ENCODE measurements at regions not wholly inside any gene's neighbourhood (a gene's known extent, or its start where the extent isn't known, plus 50 kb on each side); places are given as distances from the start of the nearest gene placed in this dataset.

GRCh38 chr4:188466001-188466400 is 326.8 kb downstream of the TRIML1 start:
- no peak for TF ChIP-seq CTCF (IDR thresholded peaks at IDR 0.05; ENCODE audit: borderline replicate concordance, control extremely low read depth, extremely low read depth, insufficient read depth, missing control alignments)
- no peak for DNase-seq (ENCODE audit: low spot score)
- in situ Hi-C loops (cut with MboI; ENCODE audit: low sequenced_read_pairs, unreplicated experiment), result no loop called here

GRCh38 chr4:188484256-188484655 is 345.0 kb downstream of the TRIML1 start:
- TF ChIP-seq CTCF (IDR thresholded peaks at IDR 0.05; ENCODE audit: borderline replicate concordance, control extremely low read depth, extremely low read depth, insufficient read depth, missing control alignments), result no peak
- no peak for DNase-seq (ENCODE audit: low spot score)
- in situ Hi-C loops (cut with MboI; ENCODE audit: low sequenced_read_pairs, unreplicated experiment), result no loop called here

GRCh38 chr4:188485906-188486305 is 346.7 kb downstream of the TRIML1 start:
- DNase-seq (ENCODE audit: low spot score), result no peak
- in situ Hi-C loops (cut with MboI; ENCODE audit: low sequenced_read_pairs, unreplicated experiment), result no loop called here
- TF ChIP-seq CTCF (IDR thresholded peaks at IDR 0.05; ENCODE audit: borderline replicate concordance, control extremely low read depth, extremely low read depth, insufficient read depth, missing control alignments), result no peak

GRCh38 chr4:188492886-188493285 is 353.6 kb downstream of the TRIML1 start:
- no peak for TF ChIP-seq CTCF (IDR thresholded peaks at IDR 0.05; ENCODE audit: borderline replicate concordance, control extremely low read depth, extremely low read depth, insufficient read depth, missing control alignments)
- no peak for DNase-seq (ENCODE audit: low spot score)

GRCh38 chr4:188495169-188495568 is 355.9 kb downstream of the TRIML1 start:
- in situ Hi-C loops (cut with MboI; ENCODE audit: low sequenced_read_pairs, unreplicated experiment), result no loop called here

More at GRCh38 chr4:188492886-188493285, 353.6 kb downstream of the TRIML1 start:
- in situ Hi-C loops (cut with MboI; ENCODE audit: low sequenced_read_pairs, unreplicated experiment), result no loop called here

GRCh38 chr4:188511431-188511830 is 372.2 kb downstream of the TRIML1 start:
- no peak for DNase-seq (ENCODE audit: low spot score)
- no peak for TF ChIP-seq CTCF (IDR thresholded peaks at IDR 0.05; ENCODE audit: borderline replicate concordance, control extremely low read depth, extremely low read depth, insufficient read depth, missing control alignments)
- in situ Hi-C loops (cut with MboI; ENCODE audit: low sequenced_read_pairs, unreplicated experiment), result no loop called here

More at GRCh38 chr4:188495169-188495568, 355.9 kb downstream of the TRIML1 start:
- DNase-seq (ENCODE audit: low spot score), result no peak
- TF ChIP-seq CTCF (IDR thresholded peaks at IDR 0.05; ENCODE audit: borderline replicate concordance, control extremely low read depth, extremely low read depth, insufficient read depth, missing control alignments), result no peak

GRCh38 chr4:188532751-188533150 is 393.5 kb downstream of the TRIML1 start:
- in situ Hi-C loops (cut with MboI; ENCODE audit: low sequenced_read_pairs, unreplicated experiment), result no loop called here
- no peak for DNase-seq (ENCODE audit: low spot score)

More at GRCh38 chr4:188532751-188533150, 393.5 kb downstream of the TRIML1 start:
- no peak for TF ChIP-seq CTCF (IDR thresholded peaks at IDR 0.05; ENCODE audit: borderline replicate concordance, control extremely low read depth, extremely low read depth, insufficient read depth, missing control alignments)
